ENCODE measurements at regions not wholly inside any gene's neighbourhood (a gene's known extent, or its start where the extent isn't known, plus 50 kb on each side); places are given as distances from the start of the nearest gene placed in this dataset.

GRCh38 chr3:173258697-173259096 lies 117.7 kb upstream of the SPATA16 start:
- Histone ChIP-seq H3K9me3 (no peaks in the 10 kb centered on the region), H3K4me3 (no peak overlapping the region), H3K27ac (no peak overlapping the region), H3K36me3 (ENCODE audit: low read depth, missing control alignments) (no peaks in the 10 kb centered on the region), H3K4me1 (no peaks in the 10 kb centered on the region), H3K27me3 (no peaks in the 10 kb centered on the region)
- intact Hi-C loops (cut with DNase I; ENCODE audit: low total_unique reads) = no loop called here
- DNase-seq = no peak
- TF ChIP-seq POLR2A (IDR thresholded peaks at IDR 0.05) = no peak
- TF ChIP-seq, protein P1, sequence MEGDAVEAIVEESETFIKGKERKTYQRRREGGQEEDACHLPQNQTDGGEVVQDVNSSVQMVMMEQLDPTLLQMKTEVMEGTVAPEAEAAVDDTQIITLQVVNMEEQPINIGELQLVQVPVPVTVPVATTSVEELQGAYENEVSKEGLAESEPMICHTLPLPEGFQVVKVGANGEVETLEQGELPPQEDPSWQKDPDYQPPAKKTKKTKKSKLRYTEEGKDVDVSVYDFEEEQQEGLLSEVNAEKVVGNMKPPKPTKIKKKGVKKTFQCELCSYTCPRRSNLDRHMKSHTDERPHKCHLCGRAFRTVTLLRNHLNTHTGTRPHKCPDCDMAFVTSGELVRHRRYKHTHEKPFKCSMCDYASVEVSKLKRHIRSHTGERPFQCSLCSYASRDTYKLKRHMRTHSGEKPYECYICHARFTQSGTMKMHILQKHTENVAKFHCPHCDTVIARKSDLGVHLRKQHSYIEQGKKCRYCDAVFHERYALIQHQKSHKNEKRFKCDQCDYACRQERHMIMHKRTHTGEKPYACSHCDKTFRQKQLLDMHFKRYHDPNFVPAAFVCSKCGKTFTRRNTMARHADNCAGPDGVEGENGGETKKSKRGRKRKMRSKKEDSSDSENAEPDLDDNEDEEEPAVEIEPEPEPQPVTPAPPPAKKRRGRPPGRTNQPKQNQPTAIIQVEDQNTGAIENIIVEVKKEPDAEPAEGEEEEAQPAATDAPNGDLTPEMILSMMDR (IDR thresholded peaks at IDR 0.05) = no peak
- 32 to 45% methylated on average over 1 of the region's 1 CpG for WGBS, 2 donors

GRCh38 chr3:173257797-173258196 lies 116.8 kb upstream of the SPATA16 start:
- no peaks in the 10 kb centered on the region for H3K9me3 ChIP-seq
- DNase-seq = no peak
- H3K27ac ChIP-seq = no peak overlapping the region
- H3K4me3 ChIP-seq = no peak overlapping the region
- H3K36me3 ChIP-seq (ENCODE audit: low read depth, missing control alignments) = no peaks in the 10 kb centered on the region
- H3K4me1 ChIP-seq = no peaks in the 10 kb centered on the region
- 83 to 84% methylated on average over 4 of the region's 4 CpGs for WGBS, 2 donors
- no peak for TF ChIP-seq POLR2A (IDR thresholded peaks at IDR 0.05)
- TF ChIP-seq, protein P1 (IDR thresholded peaks at IDR 0.05) = no peak
- intact Hi-C loops (cut with DNase I; ENCODE audit: low total_unique reads) = no loop called here
- no peaks in the 10 kb centered on the region for H3K27me3 ChIP-seq

DNA sequence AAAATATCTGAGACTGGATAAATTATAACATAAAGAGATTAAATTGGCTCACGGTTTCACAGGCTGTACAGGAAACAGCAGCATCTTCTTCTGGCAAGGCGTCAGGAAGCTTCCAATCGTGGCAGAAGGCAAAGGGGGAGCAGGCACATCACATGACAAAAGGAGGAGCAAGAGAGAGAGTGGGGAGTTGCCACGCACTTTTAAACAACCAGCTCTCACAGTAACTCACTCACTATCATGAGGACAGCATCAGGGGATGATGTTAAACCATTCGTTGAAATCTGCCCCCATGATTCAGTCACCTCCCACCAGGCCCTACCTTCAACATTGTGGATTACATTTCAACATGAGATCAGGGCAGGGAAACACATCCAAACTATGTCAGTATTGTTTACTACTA lies 114.5 kb upstream of the SPATA16 start:
- no peaks in the 10 kb centered on the region for H3K36me3 ChIP-seq (ENCODE audit: low read depth, missing control alignments)
- no peaks in the 10 kb centered on the region for H3K4me1 ChIP-seq
- no peak overlapping the region for H3K4me3 ChIP-seq
- intact Hi-C loops (cut with DNase I; ENCODE audit: low total_unique reads) = no loop called here
- H3K27me3 ChIP-seq = no peaks in the 10 kb centered on the region
- no peak for DNase-seq
- no peak for TF ChIP-seq POLR2A (IDR thresholded peaks at IDR 0.05)
- TF ChIP-seq, protein P1 (IDR thresholded peaks at IDR 0.05) = no peak
- H3K9me3 ChIP-seq = no peaks in the 10 kb centered on the region
- 53 to 65% methylated on average over 5 of the region's 5 CpGs for WGBS, 2 donors
- H3K27ac ChIP-seq = no peak overlapping the region

GRCh38 chr3:173253471-173253870 lies 112.4 kb upstream of the SPATA16 start:
- Histone ChIP-seq H3K9me3 (no peaks in the 10 kb centered on the region), H3K4me3 (no peak overlapping the region), H3K27me3 (no peaks in the 10 kb centered on the region), H3K27ac (no peak overlapping the region), H3K4me1 (no peaks in the 10 kb centered on the region), H3K36me3 (ENCODE audit: low read depth, missing control alignments) (no peaks in the 10 kb centered on the region)
- DNase-seq = no peak
- 91 to 93% methylated on average over 1 of the region's 1 CpG for WGBS, 2 donors
- TF ChIP-seq, protein P1 (IDR thresholded peaks at IDR 0.05) = no peak
- no peak for TF ChIP-seq POLR2A (IDR thresholded peaks at IDR 0.05)
- intact Hi-C loops (cut with DNase I; ENCODE audit: low total_unique reads) = no loop called here

DNA sequence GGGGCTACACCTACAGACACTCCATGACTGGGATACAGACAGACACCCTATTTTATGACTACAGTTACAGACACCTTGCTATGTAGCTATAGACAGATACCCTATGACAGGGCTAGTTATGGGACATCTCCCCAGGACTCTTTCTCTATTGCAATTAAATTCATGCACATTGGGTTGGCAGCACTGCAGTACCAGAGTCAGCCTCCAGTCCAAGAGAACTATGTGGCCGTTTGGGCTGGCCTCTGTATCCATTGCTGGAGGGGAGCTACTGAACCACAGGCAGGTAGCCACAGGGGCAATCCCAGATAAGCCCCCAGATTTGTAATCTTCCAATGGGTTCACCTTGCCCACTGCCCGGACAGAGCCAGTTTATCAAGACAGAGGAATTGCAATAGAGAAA lies 108.4 kb upstream of the SPATA16 start:
- intact Hi-C loops (cut with DNase I; ENCODE audit: low total_unique reads) = no loop called here
- Histone ChIP-seq H3K27ac (no peak overlapping the region), H3K36me3 (ENCODE audit: low read depth, missing control alignments) (no peaks in the 10 kb centered on the region), H3K9me3 (no peaks in the 10 kb centered on the region), H3K4me3 (no peak overlapping the region), H3K27me3 (no peaks in the 10 kb centered on the region), H3K4me1 (no peaks in the 10 kb centered on the region)
- no peak for DNase-seq
- TF ChIP-seq, protein P1 (IDR thresholded peaks at IDR 0.05) = no peak
- TF ChIP-seq POLR2A (IDR thresholded peaks at IDR 0.05) = no peak
- 72 to 83% methylated on average over 2 of the region's 2 CpGs for WGBS, 2 donors

Measured in testis (tissue), 2 donors.